Breast epithelium (tissue), 4 donors: ENCODE measurements at regions not wholly inside any gene's neighbourhood (a gene's known extent, or its start where the extent isn't known, plus 50 kb on each side); places are given as distances from the start of the nearest gene placed in this dataset.
"Not testable (repeated sequence)": the region's sequence is repeated elsewhere in the genome, so short reads cannot be mapped to it uniquely, and the experiment has no call there.

Experiments
- DNase-seq, 2 donors: peaks; one replicate each; pipeline ENCODE4 v3.0.0-alpha.2; 2019; ENCODE audit warnings: low spot score in 2 of 2
- H3K27ac ChIP-seq, 2 donors: fragments of 200-600 bp; sonication (generic) in 1 of 2; one replicate each; pipeline ENCODE4 v1.5.1; 2016 to 2019; ENCODE audit warnings: mild to moderate bottlenecking in 1 of 2
- H3K27me3 ChIP-seq, 2 donors: fragments of 200-600 bp; sonication (generic) in 1 of 2; one replicate each; pipeline versions ENCODE4 v1.5.1 to v1.6.0; 2017 to 2019; ENCODE audit warnings: control low read depth in 1 of 2, mild to moderate bottlenecking in 1 of 2
- H3K36me3 ChIP-seq: fragments of 200-600 bp; one replicate; pipeline ENCODE4 v1.5.1; 2019
- H3K4me1 ChIP-seq, 2 donors: fragments of 200-600 bp; sonication (generic); one replicate each; pipeline ENCODE4 v1.5.1; 2016 to 2019; ENCODE audit warnings: control low read depth in 1 of 2
- H3K4me3 ChIP-seq, 3 donors: fragments of 200-600 bp; sonication (generic); 1 replicate in 2 of 3; 2 replicates in 1 of 3; pipeline ENCODE4 v1.5.1; 2016 to 2019; ENCODE audit warnings: mild to moderate bottlenecking in 3 of 3, moderate library complexity in 2 of 3
- H3K9me3 ChIP-seq, 2 donors: fragments of 200-600 bp; sonication (generic) in 1 of 2; one replicate each; pipeline ENCODE4 v1.5.1; 2016 to 2019; ENCODE audit warnings: control low read depth in 1 of 2
- CTCF ChIP-seq, 3 donors: fragments of 450-650 bp; IDR thresholded peaks; one replicate each; pipeline ENCODE4 v1.5.1; 2016 to 2017; ENCODE audit warnings: antibody characterized with exemption in 3 of 3, mild to moderate bottlenecking in 3 of 3, moderate library complexity in 3 of 3
- POLR2A ChIP-seq: fragments of 450-650 bp; IDR thresholded peaks from one replicate; pipeline ENCODE4 v1.6.1; 2016; ENCODE audit warnings: antibody characterized with exemption, mild to moderate bottlenecking, moderate library complexity
- POLR2AphosphoS5 ChIP-seq, 3 donors: sonication (generic); formaldehyde crosslinking; IDR thresholded peaks; one replicate each; pipeline ENCODE4 v1.6.1; 2017; ENCODE audit warnings: antibody characterized with exemption in 3 of 3
- intact Hi-C: fragments of 100-400 bp; cut with DNase I; formaldehyde crosslinking; loops from one replicate; pipeline ENCODE4 v1.15.1; 2023; ENCODE audit warnings: low total_unique reads

- H3K36me3 ChIP-seq: no peaks in the 10 kb centered on the region
- TF ChIP-seq CTCF (IDR thresholded peaks at IDR 0.05): no peak
- no peak for TF ChIP-seq POLR2AphosphoS5 (IDR thresholded peaks at IDR 0.05)
- TF ChIP-seq POLR2A: no peak
- intact Hi-C loops: no loop called here
- no peak overlapping the region for H3K27ac ChIP-seq
- no peak for DNase-seq
- no peaks in the 10 kb centered on the region for H3K27me3 ChIP-seq
- no peaks in the 10 kb centered on the region for H3K9me3 ChIP-seq
- no peaks in the 10 kb centered on the region for H3K4me1 ChIP-seq
- no peak overlapping the region for H3K4me3 ChIP-seq
Measured at GRCh38 chr14:49036984-49037516, 549.1 kb downstream of the RPS29 start.

GRCh38 chr14:49036266-49036665 lies 549.9 kb downstream of the RPS29 start:
- no peak overlapping the region for H3K4me3 ChIP-seq

GRCh38 chr14:49033131-49033530 lies 553.0 kb downstream of the RPS29 start:
- no peak for DNase-seq
- H3K27ac ChIP-seq: no peak overlapping the region
- H3K4me1 ChIP-seq: no peaks in the 10 kb centered on the region
- H3K27me3 ChIP-seq: no peaks in the 10 kb centered on the region
- intact Hi-C loops: no loop called here
- H3K36me3 ChIP-seq: no peaks in the 10 kb centered on the region
- TF ChIP-seq CTCF (IDR thresholded peaks at IDR 0.05): no peak
- no peak for TF ChIP-seq POLR2A
- no peak for TF ChIP-seq POLR2AphosphoS5 (IDR thresholded peaks at IDR 0.05)
- H3K9me3 ChIP-seq: no peaks in the 10 kb centered on the region
- H3K4me3 ChIP-seq: no peak overlapping the region

More at GRCh38 chr14:49036266-49036665, 549.9 kb downstream of the RPS29 start:
- Histone ChIP-seq H3K27ac (no peak overlapping the region), H3K36me3 (no peaks in the 10 kb centered on the region), H3K27me3 (no peaks in the 10 kb centered on the region), H3K9me3 (no peaks in the 10 kb centered on the region), H3K4me1 (no peaks in the 10 kb centered on the region)
- intact Hi-C loops: no loop called here
- no peak for DNase-seq
- TF ChIP-seq CTCF (IDR thresholded peaks at IDR 0.05) (no peak), POLR2AphosphoS5 (IDR thresholded peaks at IDR 0.05) (no peak), POLR2A (no peak)

GRCh38 chr14:49031710-49032109 lies 554.5 kb downstream of the RPS29 start:
- H3K9me3 ChIP-seq, H3K36me3 ChIP-seq, H3K27ac ChIP-seq, H3K4me1 ChIP-seq, H3K27me3 ChIP-seq, intact Hi-C loops, H3K4me3 ChIP-seq, DNase-seq: not testable (repeated sequence)

GRCh38 chr14:49019467-49020115 lies 566.6 kb downstream of the RPS29 start:
- Histone ChIP-seq H3K27ac (no peak overlapping the region), H3K9me3 (no peaks in the 10 kb centered on the region)
- intact Hi-C loops: no loop called here

More at GRCh38 chr14:49019467-49020115, 566.6 kb downstream of the RPS29 start:
- no peaks in the 10 kb centered on the region for H3K36me3 ChIP-seq
- no peak overlapping the region for H3K4me3 ChIP-seq
- no peak for TF ChIP-seq POLR2A
- TF ChIP-seq POLR2AphosphoS5 (IDR thresholded peaks at IDR 0.05): no peak
- no peak for TF ChIP-seq CTCF (IDR thresholded peaks at IDR 0.05)
- no peaks in the 10 kb centered on the region for H3K27me3 ChIP-seq
- H3K4me1 ChIP-seq: no peaks in the 10 kb centered on the region
- DNase-seq: no peak
